NCI-H2107 (cell line): ENCODE measurements at regions not wholly inside any gene's neighbourhood (a gene's known extent, or its start where the extent isn't known, plus 50 kb on each side); places are given as distances from the start of the nearest gene placed in this dataset.

Experiments used
- DNase-seq: peaks from one replicate; lab custom pipeline; 2025; lab: John Stamatoyannopoulos, UW

- no peak for DNase-seq
Observed at GRCh38 chr13:31686670-31687425, 52.5 kb upstream of the RXFP2 start.
